ENCODE measurements at regions not wholly inside any gene's neighbourhood (a gene's known extent, or its start where the extent isn't known, plus 50 kb on each side); places are given as distances from the start of the nearest gene placed in this dataset.

- peak; percentile 75 for DNase-seq (ENCODE audit: low spot score)
Observed at GRCh38 chr11:86193297-86194095, 51.1 kb upstream of the EED start.

- DNase-seq (ENCODE audit: low spot score), result no peak
Observed at GRCh38 chr11:86192519-86193257, 51.9 kb upstream of the EED start.

- no peak for DNase-seq (ENCODE audit: low spot score)
Observed at GRCh38 chr11:86191874-86192273, 52.7 kb upstream of the EED start.

- DNase-seq (ENCODE audit: low spot score), result no peak
Observed at GRCh38 chr11:86187027-86187426, 57.5 kb upstream of the EED start.

- no peak for DNase-seq (ENCODE audit: low spot score)
Observed at GRCh38 chr11:86186386-86186785, 58.2 kb upstream of the EED start.

GRCh38 chr11:86185381-86185750, 59.2 kb upstream of the EED start:
- no peak for DNase-seq (ENCODE audit: low spot score)

- DNase-seq (ENCODE audit: low spot score), result no peak
Observed at GRCh38 chr11:86184728-86185380, 59.7 kb upstream of the EED start.

GRCh38 chr11:86183694-86184093, 60.9 kb upstream of the EED start:
- DNase-seq (ENCODE audit: low spot score), result no peak

- peak; percentile 43 for DNase-seq (ENCODE audit: low spot score)
Observed at GRCh38 chr11:86182976-86183584, 61.5 kb upstream of the EED start.

GRCh38 chr11:86181379-86181778, 63.2 kb upstream of the EED start:
- no peak for DNase-seq (ENCODE audit: low spot score)

- DNase-seq (ENCODE audit: low spot score), result no peak
Observed at GRCh38 chr11:86180851-86181250, 63.7 kb upstream of the EED start.

- no peak for DNase-seq (ENCODE audit: low spot score)
Observed at GRCh38 chr11:86180423-86180822, 64.1 kb upstream of the EED start.

- DNase-seq (ENCODE audit: low spot score), result no peak
Observed at GRCh38 chr11:86179646-86180064, 64.9 kb upstream of the EED start.

GRCh38 chr11:86177302-86177701, 67.3 kb upstream of the EED start:
- no peak for DNase-seq (ENCODE audit: low spot score)

- DNase-seq (ENCODE audit: low spot score), result no peak
Observed at GRCh38 chr11:86176165-86176884, 68.2 kb upstream of the EED start.

- DNase-seq (ENCODE audit: low spot score), result no peak
Observed at GRCh38 chr11:86175626-86176025, 68.9 kb upstream of the EED start.

GRCh38 chr11:86175191-86175590, 69.4 kb upstream of the EED start:
- no peak for DNase-seq (ENCODE audit: low spot score)

- DNase-seq (ENCODE audit: low spot score), result no peak
Observed at GRCh38 chr11:86174101-86175046, 70.2 kb upstream of the EED start.

- DNase-seq (ENCODE audit: low spot score), result no peak
Observed at GRCh38 chr11:86172894-86173293, 71.7 kb upstream of the EED start.

- DNase-seq (ENCODE audit: low spot score), result no peak
Observed at GRCh38 chr11:86171627-86172026, 72.9 kb upstream of the EED start.

All from CD4-positive, alpha-beta T cell treated with Interleukin-6 at 100 ng/mL for 8 hours (primary cell).